Esophagus squamous epithelium (tissue), 5 donors: ENCODE measurements at regions not wholly inside any gene's neighbourhood (a gene's known extent, or its start where the extent isn't known, plus 50 kb on each side); places are given as distances from the start of the nearest gene placed in this dataset.

ENCODE experiments used
- DNase-seq: peaks from one replicate; lab custom pipeline; 2025; lab: John Stamatoyannopoulos, UW
- H3K27ac ChIP-seq, 4 donors: fragments of 200-600 bp; sonication (generic); one replicate each; pipeline ENCODE4 v1.5.1; 2016 to 2019; ENCODE audit warnings: mild to moderate bottlenecking in 1 of 4
- H3K27me3 ChIP-seq, 4 donors: fragments of 200-600 bp; sonication (generic); 1 replicate in 3 of 4; 2 replicates in 1 of 4; pipeline versions ENCODE4 v1.5.1 to v1.6.0; 2017 to 2021; ENCODE audit warnings: antibody characterized with exemption in 1 of 4
- H3K36me3 ChIP-seq, 3 donors: fragments of 200-600 bp; sonication (generic); one replicate each; pipeline ENCODE4 v1.5.1; 2016 to 2019
- H3K4me1 ChIP-seq, 3 donors: fragments of 200-600 bp; sonication (generic); one replicate each; pipeline ENCODE4 v1.5.1; 2017 to 2019
- H3K4me3 ChIP-seq, 4 donors: fragments of 200-600 bp; sonication (generic); 1 replicate in 3 of 4; 2 replicates in 1 of 4; pipeline ENCODE4 v1.5.1; 2016 to 2019; ENCODE audit warnings: mild to moderate bottlenecking in 2 of 4, moderate library complexity in 1 of 4
- H3K9me3 ChIP-seq, 3 donors: fragments of 200-600 bp; sonication (generic); one replicate each; pipeline ENCODE4 v1.5.1; 2016 to 2019
- POLR2A ChIP-seq, 4 donors: fragments of 450-650 bp; IDR thresholded peaks; one replicate each; pipeline ENCODE4 v1.6.1; 2017; ENCODE audit warnings: antibody characterized with exemption in 4 of 4, mild to moderate bottlenecking in 4 of 4, moderate library complexity in 3 of 4
- WGBS, 2 donors: methylation state at CpG; one replicate each; pipeline ENCODE4 v1.1.5; 2018; 5-methylcytosine and 5-hydroxymethylcytosine counted together
- intact Hi-C: fragments of 100-400 bp; cut with DNase I; formaldehyde crosslinking; loops from one replicate; pipeline ENCODE4 v1.15.0; 2022
- TF ChIP-seq, protein P1 (sequence below), 6 experiments: fragments of 450-650 bp in 4 of 6; fragments of 200-600 bp in 2 of 6; sonication (generic) in 2 of 6; IDR thresholded peaks; one replicate each; pipeline ENCODE4 v1.5.1; 2016 to 2019; ENCODE audit warnings: antibody characterized with exemption in 6 of 6, mild to moderate bottlenecking in 4 of 6, moderate library complexity in 4 of 6
- donor health status: DM: yes; HTN: yes; CAD: no.

- Histone ChIP-seq H3K4me3 (no peak overlapping the region), H3K36me3 (no peaks in the 10 kb centered on the region), H3K27ac (no peak overlapping the region), H3K9me3 (no peaks in the 10 kb centered on the region), H3K4me1 (no peaks in the 10 kb centered on the region), H3K27me3 (no peaks in the 10 kb centered on the region)
- no peak for TF ChIP-seq POLR2A (IDR thresholded peaks at IDR 0.05)
- TF ChIP-seq, protein P1, sequence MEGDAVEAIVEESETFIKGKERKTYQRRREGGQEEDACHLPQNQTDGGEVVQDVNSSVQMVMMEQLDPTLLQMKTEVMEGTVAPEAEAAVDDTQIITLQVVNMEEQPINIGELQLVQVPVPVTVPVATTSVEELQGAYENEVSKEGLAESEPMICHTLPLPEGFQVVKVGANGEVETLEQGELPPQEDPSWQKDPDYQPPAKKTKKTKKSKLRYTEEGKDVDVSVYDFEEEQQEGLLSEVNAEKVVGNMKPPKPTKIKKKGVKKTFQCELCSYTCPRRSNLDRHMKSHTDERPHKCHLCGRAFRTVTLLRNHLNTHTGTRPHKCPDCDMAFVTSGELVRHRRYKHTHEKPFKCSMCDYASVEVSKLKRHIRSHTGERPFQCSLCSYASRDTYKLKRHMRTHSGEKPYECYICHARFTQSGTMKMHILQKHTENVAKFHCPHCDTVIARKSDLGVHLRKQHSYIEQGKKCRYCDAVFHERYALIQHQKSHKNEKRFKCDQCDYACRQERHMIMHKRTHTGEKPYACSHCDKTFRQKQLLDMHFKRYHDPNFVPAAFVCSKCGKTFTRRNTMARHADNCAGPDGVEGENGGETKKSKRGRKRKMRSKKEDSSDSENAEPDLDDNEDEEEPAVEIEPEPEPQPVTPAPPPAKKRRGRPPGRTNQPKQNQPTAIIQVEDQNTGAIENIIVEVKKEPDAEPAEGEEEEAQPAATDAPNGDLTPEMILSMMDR (IDR thresholded peaks at IDR 0.05) = no peak
- intact Hi-C loops = no loop called here
- no peak for DNase-seq
- 44 to 56% methylated on average over 1 of the region's 1 CpG for WGBS, 2 donors
Observed at GRCh38 chr5:23253621-23254198, 253.7 kb upstream of the PRDM9 start.

DNA sequence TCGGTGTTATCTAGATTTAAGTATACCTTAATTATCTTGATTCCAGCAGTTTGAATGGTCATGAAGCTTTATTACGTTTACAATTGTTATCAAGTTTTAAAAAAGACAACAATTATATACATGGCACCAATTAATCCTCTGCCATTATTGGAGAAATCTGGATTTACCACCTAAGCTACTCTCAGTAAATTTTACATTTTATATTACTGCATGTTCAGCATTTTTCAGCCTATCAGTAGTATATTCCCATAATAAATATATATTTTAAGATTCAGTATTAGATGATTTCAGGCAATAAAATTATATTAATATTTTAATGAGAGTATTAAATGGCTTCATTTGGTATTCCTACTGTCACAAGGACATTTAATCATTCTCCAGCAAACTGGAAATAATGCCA, 264.5 kb upstream of the PRDM9 start:
- Histone ChIP-seq H3K36me3 (no peaks in the 10 kb centered on the region), H3K27me3 (no peaks in the 10 kb centered on the region), H3K9me3 (no peaks in the 10 kb centered on the region), H3K4me3 (no peak overlapping the region), H3K4me1 (no peaks in the 10 kb centered on the region), H3K27ac (no peak overlapping the region)
- WGBS, 2 donors = 66% methylated on average over 2 of the region's 2 CpGs
- intact Hi-C loops = no loop called here
- TF ChIP-seq POLR2A (IDR thresholded peaks at IDR 0.05) = no peak
- TF ChIP-seq, protein P1 (IDR thresholded peaks at IDR 0.05) = no peak
- no peak for DNase-seq

- TF ChIP-seq POLR2A (IDR thresholded peaks at IDR 0.05) = no peak
- TF ChIP-seq, protein P1 (IDR thresholded peaks at IDR 0.05) = no peak
- no peak for DNase-seq
- Histone ChIP-seq H3K27me3 (no peaks in the 10 kb centered on the region), H3K27ac (no peak overlapping the region), H3K36me3 (no peaks in the 10 kb centered on the region), H3K9me3 (no peaks in the 10 kb centered on the region), H3K4me1 (no peaks in the 10 kb centered on the region), H3K4me3 (no peak overlapping the region)
- intact Hi-C loops = no loop called here
- WGBS, 2 donors = 52 to 92% methylated on average over 1 of the region's 1 CpG
Observed at GRCh38 chr5:23235246-23235645, 272.2 kb upstream of the PRDM9 start.

- Histone ChIP-seq H3K36me3 (no peaks in the 10 kb centered on the region), H3K9me3 (no peaks in the 10 kb centered on the region), H3K27me3 (no peaks in the 10 kb centered on the region), H3K4me3 (no peak overlapping the region), H3K4me1 (no peaks in the 10 kb centered on the region), H3K27ac (no peak overlapping the region)
- TF ChIP-seq, protein P1 (IDR thresholded peaks at IDR 0.05) = no peak
- no peak for TF ChIP-seq POLR2A (IDR thresholded peaks at IDR 0.05)
- whole genome bisulfite sequencing, 2 donors = 62 to 71% methylated on average over 4 of the region's 4 CpGs
- no peak for DNase-seq
- intact Hi-C loops = no loop called here
Observed at GRCh38 chr5:23234197-23234596, 273.2 kb upstream of the PRDM9 start.

DNA sequence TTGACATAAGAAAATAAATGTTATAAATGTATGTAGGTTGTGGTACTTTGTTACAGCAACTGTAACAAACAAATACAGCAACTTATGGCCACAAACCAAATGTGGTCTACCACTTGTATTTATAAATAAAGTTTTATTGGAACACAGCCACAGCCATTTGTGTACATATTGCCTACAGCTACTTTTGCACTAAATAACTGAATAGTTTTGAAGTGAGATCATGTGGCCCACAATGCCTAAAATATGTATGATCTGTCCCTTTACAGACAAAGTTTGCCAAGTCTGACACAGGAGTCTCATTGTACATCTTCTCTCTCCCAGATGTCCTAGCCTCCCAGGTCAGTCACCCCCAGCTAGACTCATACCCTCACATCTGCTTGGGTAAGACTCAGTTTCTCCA, 283.6 kb upstream of the PRDM9 start:
- Histone ChIP-seq H3K36me3 (no peaks in the 10 kb centered on the region), H3K27me3 (no peaks in the 10 kb centered on the region), H3K4me1 (no peaks in the 10 kb centered on the region), H3K9me3 (no peaks in the 10 kb centered on the region), H3K27ac (no peak overlapping the region), H3K4me3 (no peak overlapping the region)
- DNase-seq = no peak
- intact Hi-C loops = no loop called here
- TF ChIP-seq, protein P1 (IDR thresholded peaks at IDR 0.05) = no peak
- TF ChIP-seq POLR2A (IDR thresholded peaks at IDR 0.05) = no peak
